Lung (tissue), 11 donors: ENCODE measurements at regions not wholly inside any gene's neighbourhood (a gene's known extent, or its start where the extent isn't known, plus 50 kb on each side); places are given as distances from the start of the nearest gene placed in this dataset.

Experiments used
- ATAC-seq: fragments of 200-7000 bp; cut with Tn5 transposase; one replicate; pipeline ENCODE4 v1.9.1; 2020; ENCODE audit warnings: moderate number of reproducible peaks; ENCODE audit not compliant: insufficient read depth, low FRiP score
- DNase-seq, 3 donors: peaks; one replicate each; pipeline ENCODE4 v3.0.0-alpha.2; 2013 to 2017
- H3K27ac ChIP-seq, 2 donors: one replicate each; pipeline ENCODE4 v1.5.1; 2013; ENCODE audit warnings: mild to moderate bottlenecking in 2 of 2, moderate library complexity in 2 of 2, control low read depth in 1 of 2, inconsistent platforms in 1 of 2, low read depth in 1 of 2, low read length in 1 of 2
- H3K27me3 ChIP-seq, 3 donors: one replicate each; pipeline ENCODE4 v1.5.1; 2013; ENCODE audit warnings: low read length in 2 of 3; ENCODE audit not compliant: control insufficient read depth in 3 of 3, insufficient read depth in 3 of 3
- H3K36me3 ChIP-seq, 4 donors: one replicate each; pipeline ENCODE4 v1.5.1; 2013; ENCODE audit warnings: low read length in 4 of 4, mild to moderate bottlenecking in 1 of 4, moderate library complexity in 1 of 4; ENCODE audit not compliant: control insufficient read depth in 4 of 4, insufficient read depth in 4 of 4
- H3K4me1 ChIP-seq, 5 donors: one replicate each; pipeline ENCODE4 v1.5.1; 2013; ENCODE audit warnings: low read length in 5 of 5, mild to moderate bottlenecking in 2 of 5, moderate library complexity in 1 of 5; ENCODE audit not compliant: control insufficient read depth in 5 of 5, insufficient read depth in 5 of 5
- H3K4me3 ChIP-seq: one replicate; pipeline ENCODE4 v1.5.1; 2013; ENCODE audit warnings: mild to moderate bottlenecking, control low read depth, moderate library complexity
- H3K9ac ChIP-seq, 2 donors: one replicate each; pipeline ENCODE4 v1.5.1; 2013; ENCODE audit warnings: low read length in 2 of 2, control low read depth in 1 of 2; ENCODE audit not compliant: insufficient read depth in 1 of 2
- H3K9me3 ChIP-seq, 4 donors: one replicate each; pipeline ENCODE4 v1.5.1; 2013; ENCODE audit warnings: low read length in 3 of 4, mild to moderate bottlenecking in 1 of 4, moderate library complexity in 1 of 4; ENCODE audit not compliant: control insufficient read depth in 4 of 4, insufficient read depth in 3 of 4
- CTCF ChIP-seq: IDR thresholded peaks from 2 replicates; pipeline ENCODE4 v1.5.1; 2012; ENCODE audit warnings: mild to moderate bottlenecking; ENCODE audit errors: control extremely low read depth, extremely low read depth
- WGBS, 2 donors: extraction: QIAGEN DNeasy Blood & Tissue Kit; methylation state at CpG; one replicate each; pipeline ENCODE4 v1.1.7; 2013; 5-methylcytosine and 5-hydroxymethylcytosine counted together
- donor health status: control.
- donor health status: control.
- donor health status: Bipolar disorder and iron deficiency.
- donor health status: healthy.
- donor health status: DM: yes; HTN: yes; CAD: no.

GRCh38 chr1:18038051-18038450 lies 69.5 kb upstream of the IGSF21 start:
- no peak overlapping the region for H3K9ac ChIP-seq
- no peak for TF ChIP-seq CTCF
- WGBS, 2 donors = 72 to 82% methylated on average over 4 of the region's 4 CpGs
- H3K27me3 ChIP-seq = peaks cover under 1 to 5% (median 3%) of the 10 kb centered on the region in 3 donors
- H3K4me1 ChIP-seq = no peaks in the 10 kb centered on the region
- H3K9me3 ChIP-seq = peaks cover 0 to 2% (median 0%) of the 10 kb centered on the region in 4 donors
- DNase-seq = no peak
- no peak overlapping the region for H3K27ac ChIP-seq
- H3K4me3 ChIP-seq = no peak overlapping the region
- no peak for ATAC-seq
- H3K36me3 ChIP-seq = no peaks in the 10 kb centered on the region

GRCh38 chr1:18039102-18039501 lies 68.5 kb upstream of the IGSF21 start:
- ATAC-seq (no peak), DNase-seq (no peak)
- H3K27me3 ChIP-seq = peaks cover 0 to 6% (median 3%) of the 10 kb centered on the region in 3 donors
- H3K36me3 ChIP-seq = no peaks in the 10 kb centered on the region
- H3K9ac ChIP-seq = no peak overlapping the region
- no peak overlapping the region for H3K27ac ChIP-seq
- no peak overlapping the region for H3K4me3 ChIP-seq
- no peaks in the 10 kb centered on the region for H3K4me1 ChIP-seq
- TF ChIP-seq CTCF = no peak
- 69 to 86% methylated on average over 1 of the region's 1 CpG for WGBS, 2 donors
- H3K9me3 ChIP-seq = peaks cover 0 to 2% (median 0%) of the 10 kb centered on the region in 4 donors

- no peak for ATAC-seq
These were observed 66.5 kb upstream of the IGSF21 start for GRCh38 chr1:18041102-18041501.

More at GRCh38 chr1:18041102-18041501, 66.5 kb upstream of the IGSF21 start:
- Histone ChIP-seq H3K27ac (no peak overlapping the region), H3K9me3 (peaks cover 0 to 2% (median 0%) of the 10 kb centered on the region in 4 donors), H3K4me1 (no peaks in the 10 kb centered on the region), H3K4me3 (no peak overlapping the region), H3K36me3 (no peaks in the 10 kb centered on the region), H3K9ac (no peak overlapping the region), H3K27me3 (peaks cover 0 to 8% (median 3%) of the 10 kb centered on the region in 3 donors)
- no peak for DNase-seq
- WGBS, 2 donors = 34 to 49% methylated on average over 6 of the region's 6 CpGs
- no peak for TF ChIP-seq CTCF
